ENCODE measurements at regions not wholly inside any gene's neighbourhood (a gene's known extent, or its start where the extent isn't known, plus 50 kb on each side); places are given as distances from the start of the nearest gene placed in this dataset.

DNA sequence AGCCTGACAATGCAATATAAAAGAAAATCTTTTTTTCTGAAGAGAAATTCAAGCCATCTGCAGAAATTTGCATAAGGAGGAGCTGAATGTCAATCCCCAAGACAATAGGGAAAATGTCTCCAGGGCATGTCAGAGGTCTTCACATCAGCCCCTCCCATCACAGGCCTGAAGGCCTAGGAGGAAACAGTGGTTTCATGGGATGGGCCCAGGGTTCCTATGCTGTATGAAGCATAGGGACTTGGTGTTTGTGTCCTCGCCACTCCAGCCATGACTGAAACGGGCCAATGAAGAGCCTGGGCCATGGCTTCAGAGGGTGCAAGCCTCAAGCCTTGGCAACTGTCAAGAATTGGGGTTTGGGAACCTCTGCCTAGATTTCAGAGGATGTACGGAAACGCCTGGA is 883.5 kb downstream of the UQCRFS1 start:
- TF ChIP-seq CTCF (IDR thresholded peaks at IDR 0.05) (no peak), POLR2AphosphoS5 (IDR thresholded peaks at IDR 0.05; ENCODE audit: insufficient read depth in 1 of 2, low read depth in 1 of 2) (no peak), POLR2A (IDR thresholded peaks at IDR 0.05) (no peak)

Measured in vagina (tissue), 2 donors.